ENCODE measurements at regions not wholly inside any gene's neighbourhood (a gene's known extent, or its start where the extent isn't known, plus 50 kb on each side); places are given as distances from the start of the nearest gene placed in this dataset.

- ChIA-PET RAD21 (ENCODE audit: unreplicated experiment) (interaction anchor here (1.2 kb wide), 1 partner anchor 14 kb away, joined by 5 read pairs; no protein-coding TSS in a partner anchor), SMC1A (ENCODE audit: uncharacterized antibody, unreplicated experiment) (interaction anchor here (0.7 to 1.6 kb wide), 4 partner anchors 11 to 352 kb away, joined by 3 to 5 read pairs (median 3); no protein-coding TSS in a partner anchor), CTCF (interaction anchor here (1.3 kb wide), 1 partner anchor 23 kb away, joined by 3 read pairs; no protein-coding TSS in a partner anchor), POLR2A (no interaction called here)
- BruUV-seq (replicated peaks): no TSS peak
- H3K9me3 ChIP-seq (replicated peaks; ENCODE audit: control insufficient read depth, insufficient read depth, low read length): no peaks in the 10 kb centered on the region
- H3K27me3 ChIP-seq (replicated peaks in 1 of 2; ENCODE audit: control insufficient read depth in 2 of 2, insufficient read depth in 2 of 2, low read length in 1 of 2): no peaks in the 10 kb centered on the region
- in situ Hi-C loops (cut with MboI): no loop called here
- no peak for FAIRE-seq
- no peak overlapping the region for H2AFZ ChIP-seq (ENCODE audit: control insufficient read depth, low read depth, low read length)
- WGBS (ENCODE audit: insufficient coverage, insufficient replicate concordance, low lambda C conversion rate, missing lambda C conversion rate): 5% methylated on average over 2 of the region's 2 CpGs
- no peaks in the 10 kb centered on the region for H3K4me1 ChIP-seq (ENCODE audit: control insufficient read depth, insufficient read depth, low read length)
- H3K79me2 ChIP-seq (ENCODE audit: control insufficient read depth, insufficient read depth, low read length): no peaks in the 10 kb centered on the region
- no peak overlapping the region for H3K27ac ChIP-seq (ENCODE audit: control insufficient read depth, insufficient read depth)
- no peak overlapping the region for H3K4me3 ChIP-seq
- no peak overlapping the region for H3K9ac ChIP-seq (ENCODE audit: control insufficient read depth, insufficient read depth, low read length)
- no peak for DNase-seq (ENCODE audit: low read depth, low spot score)
- no peak overlapping the region for H3K4me2 ChIP-seq (ENCODE audit: control insufficient read depth, insufficient read depth)
- H4K20me1 ChIP-seq (ENCODE audit: control insufficient read depth, insufficient read depth): no peaks in the 10 kb centered on the region
- no peaks in the 10 kb centered on the region for H3K36me3 ChIP-seq (ENCODE audit: control insufficient read depth in 2 of 2, insufficient read depth in 2 of 2, low read length in 1 of 2)
- peak; percentile 94 for ATAC-seq
- intact Hi-C loops (cut with micrococcal nuclease; ENCODE audit: unreplicated experiment): no loop called here
- TF ChIP-seq IKZF1 (conservative IDR thresholded peaks at IDR 0.05) (0 out of 2 replicates have a peak, but pooled peaks have one; percentile 13), BHLHE40 (IDR thresholded peaks at IDR 0.05; ENCODE audit: borderline replicate concordance in 1 of 2, low read depth in 2 of 2, low read length in 1 of 2) (peak in 1 of 2 experiments; percentile 51; a peak in 2 of 4 replicates), BMI1 (IDR thresholded peaks at IDR 0.05; ENCODE audit: borderline replicate concordance) (peak; percentile 77; the same call in 1 of the 2 replicates), RELB (IDR thresholded peaks at IDR 0.05; ENCODE audit: low read depth) (peak; percentile 70; the same call in 1 of the 2 replicates), BCL11A (IDR thresholded peaks at IDR 0.05; ENCODE audit: low read depth, low read length) (peak; percentile 62), RB1 (IDR thresholded peaks at IDR 0.05; ENCODE audit: borderline replicate concordance) (no peak), SIN3A (IDR thresholded peaks at IDR 0.05; ENCODE audit: low read depth, low read length) (no peak), RBBP5 (conservative IDR thresholded peaks at IDR 0.05) (no peak), CEBPB (IDR thresholded peaks at IDR 0.05; ENCODE audit: borderline replicate concordance in 1 of 2, low read depth in 2 of 2, low read length in 2 of 2) (no peak), PML (IDR thresholded peaks at IDR 0.05; ENCODE audit: low read length) (no peak), ASH2L (IDR thresholded peaks at IDR 0.05; ENCODE audit: borderline replicate concordance, low read depth) (no peak), ATF7 (IDR thresholded peaks at IDR 0.05; ENCODE audit: low read depth) (peak; percentile 42; the same call in 1 of the 2 replicates), MEF2B (IDR thresholded peaks at IDR 0.05; ENCODE audit: partially characterized antibody, poor library complexity, severe bottlenecking) (no peak), RUNX3 (IDR thresholded peaks at IDR 0.05; ENCODE audit: low read length) (peak; percentile 68), POLR2AphosphoS2 (IDR thresholded peaks at IDR 0.05; ENCODE audit: low read depth, low read length) (no peak), TCF7 (IDR thresholded peaks at IDR 0.05; ENCODE audit: borderline replicate concordance) (no peak), NR2F1 (conservative IDR thresholded peaks at IDR 0.05) (0 out of 2 replicates have a peak, but pooled peaks have one; percentile 39), CBX5 (IDR thresholded peaks at IDR 0.05; ENCODE audit: low read depth) (no peak), POLR2AphosphoS5 (IDR thresholded peaks at IDR 0.05; ENCODE audit: low read length) (no peak), ZNF24 (IDR thresholded peaks at IDR 0.05) (no peak), MTA2 (IDR thresholded peaks at IDR 0.05; ENCODE audit: low read depth) (peak; percentile 97), ZBTB11 (CRISPR knock-in tag; IDR thresholded peaks at IDR 0.05) (no peak), FOXM1 (IDR thresholded peaks at IDR 0.05; ENCODE audit: low read depth, low read length) (no peak)
Measured at GRCh38 chr10:56496186-56496486, 135.1 kb upstream of the ZWINT start.

All from GM12878 (cell line).